ENCODE measurements at regions not wholly inside any gene's neighbourhood (a gene's known extent, or its start where the extent isn't known, plus 50 kb on each side); places are given as distances from the start of the nearest gene placed in this dataset.

GRCh38 chr3:131151-131888 lies 65.2 kb upstream of the CHL1 start:
- DNase-seq (ENCODE audit: low spot score): no peak

- DNase-seq (ENCODE audit: low spot score): no peak
Observed at GRCh38 chr3:132378-132777, 64.2 kb upstream of the CHL1 start.

GRCh38 chr3:132904-133303 lies 63.7 kb upstream of the CHL1 start:
- DNase-seq (ENCODE audit: low spot score): no peak

- DNase-seq (ENCODE audit: low spot score): no peak
Observed at GRCh38 chr3:140748-141330, 55.7 kb upstream of the CHL1 start.
